Dendritic cell treated with granulocyte-macrophage colony-stimulating factor and Interleukin-4, amounts not matched to agents 40 ng/mL and 50 ng/mL, for 4 days (primary cell): ENCODE measurements at regions not wholly inside any gene's neighbourhood (a gene's known extent, or its start where the extent isn't known, plus 50 kb on each side); places are given as distances from the start of the nearest gene placed in this dataset.

Experiments
- H3K27ac Mint-ChIP-seq: one replicate; pipeline ENCODE4 v1.8.0; 2022; ENCODE audit warnings: mild to moderate bottlenecking, mixed read lengths
- H3K27me3 Mint-ChIP-seq: one replicate; pipeline ENCODE4 v1.8.0; 2022; ENCODE audit warnings: mild to moderate bottlenecking, mixed read lengths
- H3K36me3 Mint-ChIP-seq: one replicate; pipeline ENCODE4 v1.8.0; 2022; ENCODE audit warnings: low read depth, mixed read lengths
- H3K4me1 Mint-ChIP-seq: one replicate; pipeline ENCODE4 v1.8.0; 2022; ENCODE audit warnings: low read depth, mixed read lengths
- H3K4me3 Mint-ChIP-seq: one replicate; pipeline ENCODE4 v1.8.0; 2022; ENCODE audit warnings: mild to moderate bottlenecking, moderate library complexity, mixed read lengths
- H3K9me3 Mint-ChIP-seq: one replicate; pipeline ENCODE4 v1.8.0; 2022; ENCODE audit warnings: mixed read lengths
- intact Hi-C: fragments of 100-400 bp; cut with micrococcal nuclease; formaldehyde crosslinking; loops from one replicate; pipeline ENCODE4 v1.15.0; 2022

DNA sequence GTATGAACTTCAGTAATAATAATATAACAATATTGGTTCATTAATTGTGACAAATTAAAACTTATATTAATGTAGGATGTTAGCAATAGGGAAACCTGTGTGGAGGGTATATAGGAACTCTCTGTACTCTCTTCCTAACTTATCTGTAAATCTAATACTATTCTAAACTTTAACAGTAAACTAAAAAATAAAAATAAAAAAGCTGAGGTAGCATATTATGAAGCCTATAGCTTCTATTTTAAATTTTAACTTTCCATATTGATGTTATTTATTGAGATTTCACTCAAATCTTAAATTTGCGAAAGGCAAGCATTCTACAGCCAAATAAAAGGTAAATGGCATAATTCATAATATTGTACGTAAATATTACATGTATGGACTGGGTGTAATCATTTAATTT lies 326.4 kb downstream of the MEI4 start:
- H3K9me3 Mint-ChIP-seq, result peaks cover 45% of the 10 kb centered on the region
- no peaks in the 10 kb centered on the region for H3K27me3 Mint-ChIP-seq
- no peaks in the 10 kb centered on the region for H3K36me3 Mint-ChIP-seq
- H3K4me3 Mint-ChIP-seq, result no peak overlapping the region
- intact Hi-C loops, result no loop called here
- no peaks in the 10 kb centered on the region for H3K4me1 Mint-ChIP-seq
- H3K27ac Mint-ChIP-seq, result no peak overlapping the region

DNA sequence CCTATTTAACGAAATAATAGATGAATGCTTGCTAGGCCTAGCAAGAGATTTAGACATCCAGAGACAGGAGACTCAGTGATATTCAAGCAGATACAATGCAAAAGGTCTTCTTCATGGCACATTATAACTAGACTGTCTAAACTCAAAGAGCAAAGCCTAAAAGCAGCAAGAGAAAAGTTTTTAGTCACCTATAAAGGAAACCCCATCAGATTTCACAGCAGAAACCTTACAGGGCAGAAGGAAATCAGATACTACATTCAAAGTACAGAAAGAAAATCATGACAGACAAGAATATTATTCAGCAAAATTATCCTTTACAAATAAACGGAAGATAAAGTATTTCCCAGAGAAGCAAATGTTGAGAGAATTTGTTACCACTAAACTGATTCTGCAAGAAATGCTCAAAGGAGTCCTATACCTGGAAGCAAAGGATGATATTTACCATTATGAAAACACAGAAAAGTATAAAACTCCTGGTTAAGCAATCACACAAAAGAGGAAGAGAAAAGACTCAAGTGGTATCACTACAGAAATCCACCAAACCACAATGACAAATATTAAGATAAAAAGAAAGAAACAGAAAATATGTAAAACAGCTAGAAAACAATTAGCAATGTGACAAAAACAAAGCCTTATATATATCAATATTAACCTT lies 333.7 kb downstream of the MEI4 start:
- no peaks in the 10 kb centered on the region for H3K4me1 Mint-ChIP-seq
- H3K9me3 Mint-ChIP-seq, result peaks cover 51% of the 10 kb centered on the region
- no peak overlapping the region for H3K27ac Mint-ChIP-seq
- no peaks in the 10 kb centered on the region for H3K27me3 Mint-ChIP-seq
- no peaks in the 10 kb centered on the region for H3K36me3 Mint-ChIP-seq
- H3K4me3 Mint-ChIP-seq, result no peak overlapping the region
- intact Hi-C loops, result no loop called here

DNA sequence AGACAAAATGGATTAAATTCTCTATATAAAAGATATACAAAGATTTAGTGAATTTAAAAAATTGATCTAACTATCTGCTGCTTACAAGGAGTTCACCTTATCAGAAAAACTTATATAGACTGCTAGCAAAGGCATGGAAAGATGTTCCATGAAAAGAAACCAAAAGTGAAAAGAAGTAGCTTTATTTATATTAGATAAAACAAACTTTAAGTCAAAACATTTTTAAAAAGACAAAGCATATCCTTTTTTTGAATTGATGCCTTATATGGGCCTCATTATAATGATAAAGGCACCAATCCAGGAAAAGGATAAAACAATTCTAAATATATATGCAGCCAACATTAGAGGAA lies 334.2 kb downstream of the MEI4 start:
- Mint-ChIP-seq H3K27ac (no peak overlapping the region), H3K4me1 (no peaks in the 10 kb centered on the region), H3K9me3 (peaks cover 47% of the 10 kb centered on the region), H3K4me3 (no peak overlapping the region), H3K36me3 (no peaks in the 10 kb centered on the region), H3K27me3 (no peaks in the 10 kb centered on the region)
- intact Hi-C loops, result no loop called here

DNA sequence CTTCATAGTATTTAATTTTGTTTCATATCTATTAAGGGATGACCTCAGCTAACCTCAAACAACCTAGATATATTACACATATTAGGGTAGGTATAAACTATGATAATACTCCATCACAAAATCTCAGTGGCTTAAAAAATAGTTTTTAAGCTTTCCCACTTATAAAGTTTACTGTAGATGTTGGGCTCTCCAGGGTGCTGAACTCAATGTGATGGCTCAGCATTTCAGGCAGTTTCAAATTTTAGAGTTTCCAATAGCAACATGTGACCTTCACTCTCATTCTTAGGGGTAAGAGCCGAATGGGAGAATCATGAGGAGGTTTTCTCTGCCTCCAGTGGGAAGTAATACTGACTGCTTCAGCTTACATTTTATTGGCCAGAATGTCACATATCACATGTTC lies 357.3 kb downstream of the MEI4 start:
- Mint-ChIP-seq H3K27me3 (no peaks in the 10 kb centered on the region), H3K4me3 (no peak overlapping the region), H3K4me1 (no peaks in the 10 kb centered on the region), H3K9me3 (peaks cover 25% of the 10 kb centered on the region), H3K27ac (no peak overlapping the region), H3K36me3 (no peaks in the 10 kb centered on the region)
- intact Hi-C loops, result no loop called here

DNA sequence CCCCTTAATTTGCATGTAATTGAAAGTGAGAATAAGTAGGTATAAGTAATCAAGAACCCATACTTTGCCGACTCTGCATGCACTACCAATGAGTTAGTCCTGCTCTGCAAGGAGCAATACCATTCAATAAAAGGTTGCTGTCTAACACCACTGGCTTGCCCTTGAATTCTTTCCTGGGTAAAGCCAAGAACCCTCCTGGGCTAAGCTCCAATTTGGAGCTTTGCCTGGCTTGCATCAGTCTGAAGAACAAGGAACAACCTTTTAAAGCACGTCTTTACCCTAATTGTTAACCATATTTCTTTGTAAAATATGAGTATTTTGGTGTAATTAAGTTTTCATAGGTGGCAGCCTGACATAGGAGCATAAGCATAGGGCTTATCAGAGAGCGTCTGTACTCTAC lies 367.7 kb downstream of the MEI4 start:
- no peaks in the 10 kb centered on the region for H3K36me3 Mint-ChIP-seq
- H3K27me3 Mint-ChIP-seq, result no peaks in the 10 kb centered on the region
- H3K9me3 Mint-ChIP-seq, result no peaks in the 10 kb centered on the region
- no peak overlapping the region for H3K4me3 Mint-ChIP-seq
- H3K4me1 Mint-ChIP-seq, result no peaks in the 10 kb centered on the region
- intact Hi-C loops, result no loop called here
- H3K27ac Mint-ChIP-seq, result no peak overlapping the region

DNA sequence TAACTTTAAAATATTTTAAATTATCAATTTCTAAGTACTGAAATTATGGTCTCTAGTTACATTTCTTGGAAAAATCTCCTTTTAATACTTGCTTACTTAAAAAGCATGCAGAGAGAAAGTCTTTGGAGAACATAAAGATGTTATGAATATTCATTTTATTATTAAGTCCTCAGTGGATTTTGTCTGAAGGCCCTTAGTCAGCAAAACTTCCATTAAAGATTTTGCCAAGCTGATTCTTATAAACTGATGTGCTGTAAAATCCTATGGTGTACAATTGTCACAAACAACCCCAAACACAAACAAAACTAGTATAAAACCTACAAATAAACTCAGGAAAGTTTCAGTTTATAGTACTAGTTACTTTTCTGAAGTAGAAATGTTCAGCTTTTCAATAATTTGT lies 372.7 kb downstream of the MEI4 start:
- H3K27me3 Mint-ChIP-seq, result no peaks in the 10 kb centered on the region
- no peak overlapping the region for H3K4me3 Mint-ChIP-seq
- H3K9me3 Mint-ChIP-seq, result no peaks in the 10 kb centered on the region
- H3K27ac Mint-ChIP-seq, result no peak overlapping the region
- intact Hi-C loops, result no loop called here
- no peaks in the 10 kb centered on the region for H3K36me3 Mint-ChIP-seq
- H3K4me1 Mint-ChIP-seq, result no peaks in the 10 kb centered on the region

DNA sequence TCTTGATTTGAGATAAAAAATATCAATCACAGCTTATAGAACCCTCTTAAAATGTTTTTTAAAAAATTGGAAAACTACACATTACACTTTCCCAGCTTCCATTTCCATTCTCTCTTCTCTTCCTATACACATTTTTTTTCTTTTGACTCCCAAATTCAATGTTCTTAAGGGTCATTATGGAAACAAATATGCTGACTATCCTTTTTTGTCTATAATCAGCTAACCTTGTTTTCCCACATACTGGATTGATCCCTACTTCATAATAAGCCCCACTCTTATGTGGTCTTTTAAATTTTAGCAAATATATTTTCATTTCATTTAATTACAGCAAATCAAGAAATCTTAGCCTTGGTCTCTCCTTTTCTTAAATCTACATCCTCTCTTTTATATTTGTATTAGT lies 378.4 kb downstream of the MEI4 start:
- intact Hi-C loops, result no loop called here
- no peak overlapping the region for H3K27ac Mint-ChIP-seq
- H3K4me1 Mint-ChIP-seq, result no peaks in the 10 kb centered on the region
- H3K4me3 Mint-ChIP-seq, result no peak overlapping the region
- H3K9me3 Mint-ChIP-seq, result no peaks in the 10 kb centered on the region
- no peaks in the 10 kb centered on the region for H3K27me3 Mint-ChIP-seq
- H3K36me3 Mint-ChIP-seq, result no peaks in the 10 kb centered on the region

DNA sequence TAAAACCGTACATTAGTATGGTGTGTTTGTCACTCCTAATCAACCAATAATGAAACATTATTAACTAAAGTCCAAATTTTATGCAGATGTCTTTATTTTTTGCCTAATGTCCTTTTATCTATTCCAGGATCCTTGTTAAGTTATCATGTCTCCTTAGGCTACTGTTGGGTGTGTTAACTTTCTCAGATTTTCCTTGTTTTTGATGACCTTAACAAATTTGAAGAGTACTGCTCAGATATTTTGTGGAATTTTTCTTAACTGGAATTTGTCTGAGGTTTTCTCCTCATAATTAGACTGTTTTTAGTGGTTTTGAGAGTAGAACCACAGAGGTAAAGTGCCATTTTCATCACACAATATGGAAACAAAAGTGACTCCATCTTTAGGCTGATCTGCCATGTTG lies 406.3 kb downstream of the MEI4 start:
- no peak overlapping the region for H3K4me3 Mint-ChIP-seq
- intact Hi-C loops, result no loop called here
- no peaks in the 10 kb centered on the region for H3K27me3 Mint-ChIP-seq

DNA sequence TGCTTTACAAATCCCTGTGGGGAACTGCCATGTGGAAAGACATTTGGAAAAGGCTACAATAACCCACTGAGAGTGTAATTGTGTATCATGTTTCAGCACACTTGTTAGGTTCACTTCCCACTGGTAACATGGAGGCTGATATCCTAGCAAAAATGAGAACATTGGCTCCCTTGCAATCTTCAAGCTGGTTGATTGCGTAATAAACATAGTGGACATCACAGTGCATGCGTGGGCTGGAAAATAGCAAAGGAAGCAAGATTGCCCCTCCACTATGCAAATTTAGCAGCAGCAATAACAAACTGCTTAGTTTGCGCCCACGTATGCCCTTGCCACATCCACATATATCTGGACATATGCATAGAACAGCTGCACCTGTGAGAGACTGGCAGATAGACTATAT lies 410.2 kb downstream of the MEI4 start:
- intact Hi-C loops, result no loop called here
- no peaks in the 10 kb centered on the region for H3K4me1 Mint-ChIP-seq
- no peak overlapping the region for H3K27ac Mint-ChIP-seq
- peaks cover 29% of the 10 kb centered on the region for H3K9me3 Mint-ChIP-seq
- H3K27me3 Mint-ChIP-seq, result no peaks in the 10 kb centered on the region
- H3K36me3 Mint-ChIP-seq, result no peaks in the 10 kb centered on the region
- no peak overlapping the region for H3K4me3 Mint-ChIP-seq

More for the DNA sequence above, 406.3 kb downstream of the MEI4 start:
- H3K4me1 Mint-ChIP-seq, result no peaks in the 10 kb centered on the region
- peaks cover 47% of the 10 kb centered on the region for H3K9me3 Mint-ChIP-seq
- no peak overlapping the region for H3K27ac Mint-ChIP-seq
- no peaks in the 10 kb centered on the region for H3K36me3 Mint-ChIP-seq

DNA sequence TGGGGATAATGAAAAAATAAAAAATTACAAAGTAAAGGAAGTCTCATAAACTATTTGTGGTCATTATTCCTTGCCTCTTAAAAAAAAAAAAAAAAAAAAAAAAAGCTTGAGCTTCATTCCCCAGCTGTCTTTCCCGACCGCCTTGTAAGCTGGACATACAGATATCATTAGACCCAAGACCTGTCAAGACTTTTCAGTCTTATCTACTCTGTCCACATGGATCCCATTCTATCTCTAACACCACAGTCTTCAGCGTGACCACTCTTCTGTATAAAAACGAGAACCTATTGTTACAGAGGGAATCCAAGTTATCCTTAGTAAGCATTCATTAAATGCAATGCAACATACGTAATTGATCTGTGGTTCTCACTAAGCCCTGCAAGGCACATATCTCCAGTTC lies 423.5 kb downstream of the MEI4 start:
- no peak overlapping the region for H3K27ac Mint-ChIP-seq
- no peak overlapping the region for H3K4me3 Mint-ChIP-seq
- H3K27me3 Mint-ChIP-seq, result no peaks in the 10 kb centered on the region
- H3K4me1 Mint-ChIP-seq, result no peaks in the 10 kb centered on the region
- H3K9me3 Mint-ChIP-seq, result peaks cover 8% of the 10 kb centered on the region
- H3K36me3 Mint-ChIP-seq, result no peaks in the 10 kb centered on the region
- intact Hi-C loops, result no loop called here

DNA sequence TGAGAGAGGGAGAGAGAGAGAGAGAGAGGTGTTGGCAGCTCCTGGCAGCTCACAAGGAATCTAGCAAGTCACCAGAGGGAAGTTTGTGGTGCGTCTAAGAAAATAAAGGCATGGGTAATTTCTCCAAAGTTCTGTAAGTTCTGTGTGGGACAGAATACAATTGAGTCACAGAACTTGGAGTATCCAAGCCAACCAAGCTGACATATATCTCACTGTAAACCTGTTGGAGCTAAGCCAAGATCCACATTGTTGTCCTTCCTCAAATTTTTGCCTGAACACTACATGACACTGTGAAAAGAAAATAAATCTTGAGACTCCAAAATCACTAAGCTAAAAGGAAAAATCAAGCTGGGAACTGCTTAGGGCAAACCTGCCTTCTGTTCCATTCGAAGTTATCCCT lies 436.7 kb downstream of the MEI4 start:
- H3K9me3 Mint-ChIP-seq, result peaks cover 29% of the 10 kb centered on the region
- intact Hi-C loops, result no loop called here
- H3K27ac Mint-ChIP-seq, result no peak overlapping the region

DNA sequence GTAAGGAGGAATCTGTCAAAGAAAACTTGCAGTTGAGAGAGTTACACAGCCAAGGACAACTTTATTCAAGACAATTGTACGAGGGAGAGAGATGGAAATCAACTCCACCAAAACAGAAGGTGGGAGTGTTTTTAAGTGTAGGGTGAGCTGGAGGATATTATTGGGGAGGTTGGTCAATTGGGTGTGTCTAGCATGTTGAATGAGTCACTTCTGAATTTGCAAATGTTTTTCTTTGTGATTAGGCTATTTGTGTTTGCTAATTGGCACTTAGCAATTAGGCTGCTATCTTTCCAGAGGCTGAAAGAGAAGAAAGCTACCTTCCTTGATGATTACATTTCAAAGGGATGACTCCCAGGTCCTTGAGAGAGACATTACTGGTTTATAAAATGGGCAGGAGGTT lies 441.1 kb downstream of the MEI4 start:
- peaks cover 12% of the 10 kb centered on the region for H3K9me3 Mint-ChIP-seq
- no peaks in the 10 kb centered on the region for H3K27me3 Mint-ChIP-seq
- no peaks in the 10 kb centered on the region for H3K36me3 Mint-ChIP-seq
- H3K27ac Mint-ChIP-seq, result no peak overlapping the region
- no peaks in the 10 kb centered on the region for H3K4me1 Mint-ChIP-seq
- no peak overlapping the region for H3K4me3 Mint-ChIP-seq
- intact Hi-C loops, result no loop called here

More for the DNA sequence above, 436.7 kb downstream of the MEI4 start:
- no peaks in the 10 kb centered on the region for H3K36me3 Mint-ChIP-seq
- no peaks in the 10 kb centered on the region for H3K27me3 Mint-ChIP-seq
- no peak overlapping the region for H3K4me3 Mint-ChIP-seq
- no peaks in the 10 kb centered on the region for H3K4me1 Mint-ChIP-seq

DNA sequence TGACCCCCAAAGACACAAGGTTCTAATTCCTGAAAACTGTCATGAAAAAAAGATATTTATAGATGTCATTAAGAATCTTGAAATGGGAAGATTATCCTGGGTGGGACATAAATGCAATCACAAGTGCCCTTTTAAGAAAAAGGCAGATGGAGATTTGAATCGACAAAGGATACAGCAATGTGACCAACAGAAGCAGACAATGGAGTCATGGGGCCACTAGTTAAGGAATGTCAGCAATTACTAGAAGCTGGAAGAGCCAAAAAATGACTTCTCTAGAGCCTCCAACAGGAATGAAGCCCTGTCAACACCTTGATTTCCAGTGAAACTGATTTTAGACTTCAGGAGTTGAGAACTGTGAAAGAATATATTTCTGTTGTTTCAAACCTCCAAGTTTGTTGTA lies 448.5 kb downstream of the MEI4 start:
- Mint-ChIP-seq H3K9me3 (peaks cover 12% of the 10 kb centered on the region), H3K27ac (no peak overlapping the region), H3K4me3 (no peak overlapping the region), H3K4me1 (no peaks in the 10 kb centered on the region), H3K27me3 (no peaks in the 10 kb centered on the region), H3K36me3 (no peaks in the 10 kb centered on the region)
- intact Hi-C loops, result no loop called here

DNA sequence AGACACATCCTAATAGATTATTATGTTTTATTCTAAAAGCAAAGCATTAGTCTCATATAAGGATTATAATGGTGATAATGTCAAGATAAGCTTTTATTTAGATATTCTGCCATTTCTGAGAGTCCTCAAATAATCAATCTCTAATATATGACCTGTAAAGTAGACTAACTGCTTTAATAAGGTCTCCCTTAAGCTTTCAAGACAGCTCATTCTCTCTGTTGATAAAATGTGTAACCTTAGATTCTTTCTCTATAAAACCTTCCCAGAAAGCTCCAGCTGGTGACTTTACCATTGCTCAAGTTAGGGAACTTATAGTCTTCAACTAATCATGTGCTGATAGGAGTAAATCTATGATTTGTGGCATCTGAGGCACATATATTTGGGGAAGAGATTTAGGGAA lies 457.8 kb downstream of the MEI4 start:
- Mint-ChIP-seq H3K9me3 (peaks cover 31% of the 10 kb centered on the region), H3K27ac (no peak overlapping the region), H3K4me1 (no peaks in the 10 kb centered on the region), H3K36me3 (no peaks in the 10 kb centered on the region), H3K4me3 (no peak overlapping the region), H3K27me3 (no peaks in the 10 kb centered on the region)
- intact Hi-C loops, result no loop called here

DNA sequence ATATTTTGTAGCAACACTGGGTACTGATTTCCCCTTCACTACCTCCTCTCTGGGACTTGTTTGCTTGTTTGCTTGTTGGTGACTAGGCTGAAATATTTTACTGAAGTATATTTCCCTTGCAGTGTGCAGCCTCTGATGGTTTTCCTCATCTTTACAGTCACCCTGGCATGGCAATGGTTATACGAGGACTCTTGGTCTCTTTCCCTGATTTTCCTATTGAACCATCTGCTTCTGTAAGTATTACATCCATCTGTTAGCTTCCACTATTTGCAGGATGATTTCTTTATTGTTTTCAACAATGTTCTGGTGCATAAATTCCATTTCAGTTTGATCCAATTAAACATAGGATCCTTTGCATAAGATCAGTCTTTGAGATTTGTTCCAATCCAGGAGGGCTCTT lies 465.1 kb downstream of the MEI4 start:
- Mint-ChIP-seq H3K4me3 (no peak overlapping the region), H3K4me1 (no peaks in the 10 kb centered on the region), H3K27me3 (no peaks in the 10 kb centered on the region), H3K27ac (no peak overlapping the region), H3K36me3 (no peaks in the 10 kb centered on the region), H3K9me3 (peaks cover 22% of the 10 kb centered on the region)
- intact Hi-C loops, result no loop called here
